SK-N-MC (cell line): ENCODE measurements at regions not wholly inside any gene's neighbourhood (a gene's known extent, or its start where the extent isn't known, plus 50 kb on each side); places are given as distances from the start of the nearest gene placed in this dataset.

Experiments used
- EZH2 ChIP-seq: fragments of 200-600 bp; sonication (generic); IDR thresholded peaks from one replicate; pipeline ENCODE4 v1.6.1; 2017; ENCODE audit warnings: antibody characterized with exemption
- FOXP2 ChIP-seq: optimal IDR thresholded peaks from 2 replicates; pipeline ENCODE3; 2011; ENCODE audit warnings: mild to moderate bottlenecking, moderate library complexity; ENCODE audit not compliant: insufficient read depth; ENCODE audit errors: extremely low read length, control extremely low read depth
- POLR2AphosphoS5 ChIP-seq: IDR thresholded peaks from 2 replicates; pipeline ENCODE4 v1.6.1; 2012; ENCODE audit warnings: mild to moderate bottlenecking, low read depth, low read length, borderline replicate concordance

GRCh38 chr1:163271535-163271934 is 50.2 kb upstream of the NUF2 start:
- TF ChIP-seq POLR2AphosphoS5 (no peak), EZH2 (no peak), FOXP2 (no peak)
